NCI-H460 (cell line): ENCODE measurements at regions not wholly inside any gene's neighbourhood (a gene's known extent, or its start where the extent isn't known, plus 50 kb on each side); places are given as distances from the start of the nearest gene placed in this dataset.

Experiments
- DNase-seq: peaks from one replicate; pipeline ENCODE4 v3.0.0-alpha.2; 2016; ENCODE audit warnings: low read depth; ENCODE audit errors: extremely low read depth

DNA sequence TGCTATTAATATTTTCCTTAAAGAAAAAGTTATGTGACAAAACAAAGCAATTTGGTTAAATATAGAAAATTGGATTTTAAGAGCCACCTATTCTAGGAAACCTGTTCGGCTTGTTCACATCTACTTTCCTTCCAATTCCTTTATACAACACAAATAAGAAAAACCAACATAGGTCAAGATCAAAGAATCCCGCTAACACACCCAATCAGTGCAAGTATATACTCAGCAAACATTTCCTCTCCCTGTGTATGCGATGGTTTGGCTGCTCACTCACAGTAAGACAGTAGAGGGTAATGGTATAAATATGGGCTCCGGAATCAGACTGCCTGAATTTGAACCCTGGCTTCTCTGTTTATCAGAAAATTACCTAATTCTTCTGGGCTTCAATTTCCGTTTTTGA, 757.5 kb upstream of the ZNF608 start:
- DNase-seq: no peak

DNA sequence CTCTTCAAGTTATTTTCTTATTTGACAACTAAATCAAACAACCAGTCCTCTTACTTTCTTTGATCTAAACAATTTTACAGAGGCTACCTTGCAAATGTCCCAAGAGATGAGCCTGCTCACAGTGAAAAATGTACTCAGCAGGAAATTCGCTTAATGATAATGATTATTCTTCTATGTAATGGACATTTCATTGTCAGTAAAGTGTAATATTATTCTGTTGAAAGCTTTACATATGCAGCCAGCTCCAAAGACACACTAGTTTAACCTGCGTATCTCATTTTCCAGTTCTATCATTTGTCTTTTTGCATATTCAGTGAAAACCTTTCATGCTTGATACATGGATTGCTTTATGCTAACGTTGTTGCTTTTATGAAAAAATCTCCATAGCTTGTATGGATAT, 758.7 kb upstream of the ZNF608 start:
- no peak for DNase-seq

DNA sequence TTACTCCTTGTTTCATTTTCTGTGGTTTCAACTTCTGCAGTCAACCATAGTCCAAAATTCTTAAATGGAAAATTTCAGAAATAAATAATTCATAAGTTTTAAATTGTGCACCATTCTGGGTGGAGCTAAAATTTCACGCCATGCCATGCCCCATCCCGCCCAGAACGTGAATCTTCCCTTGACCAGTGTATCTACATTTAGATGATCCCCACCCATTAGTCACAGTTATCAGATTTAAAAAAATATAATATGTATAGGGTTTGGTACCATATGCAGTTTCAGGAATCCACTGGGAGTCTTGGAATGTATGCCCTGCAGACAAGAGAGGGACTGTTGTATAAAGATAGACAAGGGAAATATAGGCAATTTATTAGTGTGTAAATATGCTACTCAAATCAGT, 759.7 kb upstream of the ZNF608 start:
- DNase-seq: no peak

DNA sequence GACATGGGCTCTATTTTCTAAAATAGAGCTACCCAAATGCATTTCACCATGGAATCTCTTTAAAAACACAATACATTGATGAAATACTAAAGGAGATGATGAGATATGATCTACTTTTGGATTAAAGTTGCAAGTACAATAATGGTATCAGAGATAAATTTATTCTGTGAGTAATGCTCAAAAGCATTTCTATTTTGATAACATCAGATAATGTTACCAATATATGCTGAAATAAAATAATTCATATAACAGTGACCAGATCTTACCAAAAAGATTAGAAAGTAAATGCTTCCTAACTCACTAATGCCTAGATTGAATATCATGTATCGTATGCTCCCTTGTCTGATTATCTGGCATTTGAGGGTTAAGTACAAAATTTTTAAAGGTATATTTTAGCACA, 761.8 kb upstream of the ZNF608 start:
- DNase-seq: no peak

DNA sequence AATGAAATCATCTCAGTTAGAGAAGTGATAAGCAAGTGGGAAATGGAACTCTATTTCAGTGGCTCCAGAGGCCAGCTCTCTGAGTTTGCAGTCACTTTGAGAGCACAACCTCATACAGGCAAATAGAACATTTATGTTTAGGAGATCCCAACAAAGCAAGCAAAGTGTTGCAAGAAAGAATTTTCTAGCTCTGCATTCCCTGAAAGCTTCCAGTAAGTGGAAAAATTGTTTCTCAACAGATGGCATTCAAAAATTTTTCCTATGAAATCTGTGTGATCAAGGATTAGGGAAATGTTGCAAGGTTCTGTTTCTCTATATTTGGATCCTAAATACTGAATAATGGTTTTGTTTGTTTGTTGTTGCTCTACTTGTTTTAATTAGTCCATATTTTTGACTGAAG, 764.2 kb upstream of the ZNF608 start:
- DNase-seq: no peak

DNA sequence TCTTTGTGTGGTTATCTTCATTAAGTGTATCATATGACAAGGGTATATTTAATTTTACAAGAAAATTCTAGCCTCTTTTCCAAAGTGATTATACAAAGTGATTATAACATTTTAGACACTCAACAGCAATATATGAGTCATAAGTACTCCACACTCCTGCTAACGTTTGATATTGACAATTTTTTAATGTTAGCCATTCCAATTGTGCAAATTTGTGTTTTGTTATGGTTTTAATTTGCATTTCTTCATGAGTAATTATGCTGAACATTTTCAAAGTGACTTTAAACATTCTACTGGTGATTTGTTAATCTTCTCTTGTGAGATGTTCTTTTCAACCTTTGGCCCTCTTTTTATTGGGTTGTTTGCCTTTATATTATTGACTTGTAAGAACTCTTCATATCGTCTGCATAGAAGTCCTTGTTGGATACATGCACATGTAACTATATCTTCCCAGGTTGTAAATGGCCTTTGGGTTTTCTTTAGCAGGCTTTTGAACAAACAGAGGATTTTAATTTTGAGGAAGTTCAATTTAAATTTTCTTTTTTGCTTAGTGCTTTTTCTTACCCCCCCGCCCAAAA, 771.6 kb upstream of the ZNF608 start:
- no peak for DNase-seq

DNA sequence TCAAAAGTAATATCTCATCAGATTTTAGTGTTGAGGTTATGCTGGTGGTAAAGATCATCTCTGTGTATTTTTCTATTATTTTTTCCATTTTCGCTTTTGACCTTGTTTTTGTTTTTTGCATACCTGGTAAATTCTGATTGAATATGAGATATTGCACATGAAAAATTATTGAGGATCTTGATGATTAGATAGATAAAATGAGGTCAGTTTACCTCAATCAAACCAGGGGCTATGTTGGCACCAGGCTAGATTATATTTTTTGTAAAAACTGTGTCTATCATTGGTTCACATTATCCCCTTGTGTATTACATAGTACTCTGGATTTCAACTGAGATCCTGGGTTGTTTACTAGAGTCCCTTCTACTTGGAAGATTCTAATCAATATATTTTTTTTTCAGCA, 774.9 kb upstream of the ZNF608 start:
- DNase-seq: no peak

DNA sequence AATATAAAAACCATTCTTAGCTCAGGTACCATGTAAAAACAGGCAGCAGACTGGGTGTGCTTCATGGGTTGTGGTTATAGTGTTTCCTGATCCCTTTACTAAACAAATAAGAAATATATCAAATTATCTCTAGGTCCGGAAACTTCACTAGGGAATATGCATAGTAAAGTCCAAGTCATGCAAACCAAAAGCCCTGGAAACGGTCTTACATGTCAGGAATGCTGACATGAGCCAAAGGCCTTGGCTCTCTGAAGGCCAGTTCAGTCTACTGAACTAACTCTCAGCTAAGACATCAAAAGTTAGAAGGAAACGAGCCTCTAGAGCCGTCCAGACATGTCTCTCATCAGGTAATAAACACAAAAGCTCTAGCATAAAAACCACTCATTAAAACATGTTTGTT, 778.9 kb upstream of the ZNF608 start:
- DNase-seq: no peak

DNA sequence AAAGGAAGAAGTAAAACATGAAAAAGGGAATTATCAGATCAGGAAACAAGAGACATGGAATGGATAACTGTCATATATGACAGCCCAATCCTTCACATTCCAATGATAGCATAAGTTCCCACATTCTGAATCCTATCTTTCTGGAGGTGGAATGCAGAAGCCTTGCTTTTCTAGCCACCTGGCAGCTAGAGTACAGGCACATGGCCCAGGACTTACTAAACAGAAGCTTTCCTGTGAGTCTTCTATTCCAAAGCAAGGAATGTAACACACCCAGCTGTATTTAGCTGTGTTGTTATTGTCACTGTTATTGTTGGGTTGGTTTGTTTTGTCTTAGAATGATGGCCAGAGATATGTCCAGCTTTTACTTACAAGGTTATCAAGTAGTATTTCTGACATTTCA, 780.5 kb upstream of the ZNF608 start:
- DNase-seq: no peak

DNA sequence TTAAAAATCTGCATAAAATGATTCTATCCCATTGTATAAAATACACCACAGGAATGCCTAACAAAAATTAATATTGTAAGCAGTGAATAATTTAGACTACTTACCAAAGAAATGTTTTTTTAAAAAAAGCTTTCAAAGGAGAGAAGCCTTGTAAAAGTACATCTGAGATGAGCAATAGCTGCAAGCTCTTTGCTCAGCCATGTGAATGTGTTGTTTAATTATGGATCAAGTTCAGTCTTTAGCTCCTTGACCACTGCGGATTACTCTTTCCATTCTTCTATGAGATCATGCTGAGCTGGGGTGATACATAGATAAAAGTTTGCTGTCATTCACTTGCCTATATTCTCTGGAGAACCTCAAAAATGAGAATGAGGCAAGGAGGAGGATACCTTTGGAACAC, 782.4 kb upstream of the ZNF608 start:
- no peak for DNase-seq

DNA sequence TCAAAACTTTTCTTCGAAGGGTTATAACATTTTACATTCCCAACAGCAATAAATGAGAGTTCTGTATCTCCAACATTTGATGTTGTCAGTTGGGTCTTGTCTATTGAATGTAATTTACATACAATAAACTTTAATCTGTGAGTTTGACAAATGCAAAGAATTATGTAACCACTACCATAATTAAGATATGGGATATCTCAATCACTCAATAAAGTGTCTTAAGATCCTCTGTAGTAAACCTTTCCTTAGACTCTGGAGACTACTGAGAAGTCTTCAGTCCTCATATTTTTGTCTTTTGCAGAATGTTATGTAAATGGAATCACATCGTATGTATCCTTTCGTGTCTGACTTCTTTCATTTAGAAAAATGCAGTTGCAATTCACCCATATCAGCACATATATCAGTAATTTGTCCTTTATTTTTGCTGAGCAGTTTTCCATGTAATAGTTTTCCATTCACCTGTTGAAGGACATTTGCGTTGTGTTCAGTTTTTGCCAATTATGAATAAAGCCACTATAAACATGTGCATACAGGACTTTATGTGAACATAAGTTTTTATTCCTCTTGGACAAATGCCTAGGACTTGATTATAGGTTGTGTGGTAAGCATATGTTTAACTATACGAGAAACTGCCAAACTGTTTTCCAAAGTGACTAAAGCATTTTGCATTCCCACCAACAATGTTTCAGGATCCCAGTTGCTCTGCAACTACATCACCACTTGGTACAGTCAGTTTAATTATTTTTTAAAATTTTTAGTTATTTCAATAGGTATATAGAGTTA, 784.6 kb upstream of the ZNF608 start:
- no peak for DNase-seq

DNA sequence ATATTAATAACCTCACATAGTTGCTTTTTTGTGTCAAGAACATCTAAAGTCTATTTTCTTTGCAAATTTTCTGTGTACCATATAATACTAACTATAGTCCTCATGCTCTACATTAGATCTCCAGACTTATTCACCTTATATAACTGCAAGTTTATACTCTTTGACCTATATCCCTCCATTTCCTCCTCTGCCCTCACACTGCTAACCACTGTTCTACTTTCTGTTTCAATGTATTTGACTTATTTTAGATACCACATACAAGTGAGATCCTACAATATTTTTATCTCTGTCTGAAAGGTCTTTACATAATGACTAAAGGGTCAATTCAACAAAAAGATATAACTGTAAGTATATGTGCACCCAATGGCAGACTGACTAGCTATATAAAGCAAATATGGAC, 789.7 kb upstream of the ZNF608 start:
- no peak for DNase-seq

DNA sequence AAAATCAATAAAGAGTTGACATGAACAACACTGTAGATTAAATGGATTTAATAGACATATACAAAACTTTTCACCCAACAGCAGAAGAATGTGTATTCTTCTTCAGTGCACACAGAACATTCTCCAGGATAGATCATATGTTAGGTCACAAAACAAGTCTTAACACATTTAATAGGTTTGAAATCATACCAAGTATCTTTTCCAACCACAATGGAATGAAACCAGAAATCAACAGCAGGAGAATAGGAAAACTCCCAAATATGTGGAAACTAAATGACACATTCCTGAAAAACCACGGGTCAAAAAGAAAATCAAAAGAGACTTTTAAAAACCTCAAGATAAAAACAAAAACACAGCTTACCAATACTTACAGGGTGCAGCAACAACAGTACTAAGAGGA, 790.1 kb upstream of the ZNF608 start:
- DNase-seq: no peak

DNA sequence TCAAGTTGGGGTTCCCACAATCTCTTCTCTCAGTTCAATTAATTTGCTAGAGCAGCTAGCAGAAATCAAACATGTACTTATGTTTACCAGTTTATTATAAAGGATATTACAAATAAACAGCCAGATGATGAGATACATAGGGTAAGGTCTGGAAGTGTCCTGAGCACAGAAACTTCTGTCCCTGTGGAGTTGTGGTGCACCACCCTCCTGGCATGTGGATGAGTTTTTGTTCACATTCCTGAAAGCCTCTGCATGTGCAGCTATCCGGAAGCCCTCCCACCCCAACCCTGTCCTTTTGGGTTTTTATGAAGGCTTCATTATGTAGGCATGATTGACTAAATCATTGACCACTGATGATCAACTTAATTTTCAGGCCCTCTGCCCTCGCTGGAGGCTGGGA, 791.2 kb upstream of the ZNF608 start:
- DNase-seq: no peak

DNA sequence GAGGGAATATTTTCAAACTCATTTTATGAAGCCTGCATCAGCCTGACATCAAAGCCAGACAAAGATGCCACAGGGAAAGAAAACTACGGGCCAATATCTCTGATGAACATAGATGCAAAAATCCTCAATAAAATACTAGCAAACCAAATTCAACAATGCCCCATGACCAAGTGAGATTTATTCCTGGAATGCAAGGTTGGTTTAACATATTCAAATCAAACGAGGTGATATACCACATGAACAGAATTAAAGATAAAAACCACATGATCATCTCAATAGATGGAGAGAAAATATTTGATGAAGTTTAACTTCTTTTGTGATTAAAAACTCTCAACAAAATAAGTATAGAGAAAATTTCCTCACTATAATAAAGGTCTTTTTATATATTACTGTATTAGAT, 792.0 kb upstream of the ZNF608 start:
- DNase-seq: no peak

DNA sequence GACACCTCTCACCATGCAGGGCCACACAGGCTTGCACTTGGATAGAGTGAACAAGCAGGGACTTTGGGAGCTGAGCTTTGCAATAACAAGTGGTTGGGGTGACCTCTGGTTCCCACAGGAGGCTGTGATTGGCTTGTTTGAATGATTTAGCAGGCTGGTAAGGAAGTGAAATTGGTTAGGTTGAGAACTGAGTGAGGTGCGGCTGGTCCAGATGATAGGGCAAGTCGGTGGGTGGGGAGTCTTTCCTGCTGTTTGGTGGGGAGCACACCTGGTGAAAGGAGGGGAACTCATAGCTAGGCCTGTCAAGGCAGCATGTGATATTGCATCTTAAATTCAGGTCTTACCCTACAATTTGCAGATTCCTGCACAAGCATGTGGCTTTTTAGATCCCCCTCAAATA, 794.6 kb upstream of the ZNF608 start:
- DNase-seq: no peak

DNA sequence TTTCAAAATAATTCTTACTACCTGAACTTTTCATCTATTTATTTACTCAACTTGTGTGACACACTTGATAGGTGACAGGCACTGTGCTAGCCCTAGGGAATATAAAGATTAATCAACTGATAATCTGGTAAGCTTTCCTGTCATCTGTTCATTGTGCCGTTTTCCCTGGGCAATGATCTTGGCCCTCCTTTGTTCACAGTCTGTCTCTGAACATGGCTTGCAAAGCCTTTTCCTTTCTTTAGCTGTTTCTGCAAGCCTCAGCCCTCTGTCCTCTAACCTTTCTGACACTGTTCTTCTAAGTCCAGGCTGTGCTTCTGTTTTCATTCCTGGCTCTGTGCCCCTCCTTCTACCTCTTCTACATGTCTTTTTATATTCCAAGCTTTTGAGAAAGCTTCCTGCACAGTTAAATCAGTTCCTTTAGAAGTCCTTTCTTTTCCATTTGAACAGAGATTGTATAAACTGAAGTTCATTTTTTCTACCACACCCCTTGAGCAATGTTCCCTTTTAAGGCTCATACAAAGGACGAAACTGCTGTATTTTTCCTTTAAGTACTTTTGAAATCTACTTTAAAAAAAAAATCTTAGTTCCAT, 803.0 kb upstream of the ZNF608 start:
- no peak for DNase-seq

DNA sequence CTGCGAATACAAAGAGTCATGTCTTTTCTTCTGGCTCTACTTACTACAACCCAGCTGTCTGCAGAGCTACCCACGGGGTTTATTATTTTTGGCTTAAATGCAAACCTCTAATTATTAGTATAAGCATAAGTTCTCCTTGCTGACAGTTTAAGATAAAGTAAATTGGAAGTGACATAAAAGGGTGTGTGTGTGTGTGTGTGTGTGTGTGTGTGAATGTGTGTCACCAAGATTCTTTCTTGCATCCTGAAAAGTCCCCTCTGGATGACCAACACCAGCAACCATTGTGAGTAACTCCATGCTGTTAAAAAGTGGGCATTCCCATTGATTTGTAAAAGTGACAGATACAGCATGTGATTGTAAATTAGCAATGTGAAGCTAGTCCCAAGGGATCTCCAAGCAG, 803.8 kb upstream of the ZNF608 start:
- no peak for DNase-seq

DNA sequence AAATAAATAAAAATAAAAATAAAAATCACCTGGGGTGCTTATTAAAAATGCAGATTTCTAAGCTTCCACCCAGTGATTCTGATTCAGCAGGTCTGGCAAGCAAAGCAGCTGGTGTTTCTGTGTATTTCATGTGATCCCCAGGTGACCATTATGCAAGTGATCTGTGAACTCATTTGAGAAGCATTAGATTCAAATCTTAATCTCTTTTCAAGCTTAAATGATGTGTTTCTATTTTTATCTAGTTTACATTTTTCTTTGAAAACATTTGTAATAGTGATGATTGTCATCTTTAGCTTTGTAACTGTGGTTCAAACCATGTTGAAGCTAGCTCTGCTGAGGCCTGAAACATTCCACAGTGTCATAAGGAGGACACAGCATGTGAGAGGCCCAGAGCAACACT, 804.8 kb upstream of the ZNF608 start:
- no peak for DNase-seq

DNA sequence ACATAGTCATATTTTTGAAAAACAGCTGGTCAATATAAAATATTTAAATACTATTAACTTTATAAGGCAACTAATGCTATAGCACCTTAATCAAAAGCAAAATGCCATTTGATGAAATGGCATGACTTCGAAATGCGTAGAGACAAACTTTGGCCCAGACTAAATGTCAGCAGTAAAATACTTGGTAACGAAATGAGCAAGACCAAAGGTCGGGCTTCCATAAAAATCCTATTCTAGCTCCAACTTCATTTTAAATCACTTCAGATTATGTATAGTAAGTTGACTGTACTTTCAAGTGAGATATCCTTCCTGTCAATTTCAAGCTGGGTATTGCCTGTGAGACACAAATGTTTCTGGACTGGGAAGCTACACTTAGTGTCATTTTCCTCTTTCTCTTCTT, 805.4 kb upstream of the ZNF608 start:
- no peak for DNase-seq

DNA sequence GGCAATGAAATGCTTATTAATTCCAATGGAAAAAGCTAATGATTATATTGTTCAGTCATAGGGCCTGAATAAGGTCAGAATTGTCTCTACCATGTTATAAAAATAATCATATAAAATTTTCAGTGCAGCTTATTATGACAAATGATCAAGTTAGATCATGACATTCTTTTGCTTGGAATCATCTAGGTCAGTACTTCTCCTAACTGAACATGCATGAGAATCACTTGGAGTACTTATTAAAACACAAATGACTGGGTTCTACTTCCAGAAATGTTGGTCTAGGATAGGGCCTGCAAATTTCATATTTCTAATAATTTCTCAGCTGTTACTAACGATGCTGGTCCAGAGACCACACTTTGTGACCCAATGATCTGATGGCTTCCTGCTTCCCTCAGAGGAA, 806.0 kb upstream of the ZNF608 start:
- no peak for DNase-seq

DNA sequence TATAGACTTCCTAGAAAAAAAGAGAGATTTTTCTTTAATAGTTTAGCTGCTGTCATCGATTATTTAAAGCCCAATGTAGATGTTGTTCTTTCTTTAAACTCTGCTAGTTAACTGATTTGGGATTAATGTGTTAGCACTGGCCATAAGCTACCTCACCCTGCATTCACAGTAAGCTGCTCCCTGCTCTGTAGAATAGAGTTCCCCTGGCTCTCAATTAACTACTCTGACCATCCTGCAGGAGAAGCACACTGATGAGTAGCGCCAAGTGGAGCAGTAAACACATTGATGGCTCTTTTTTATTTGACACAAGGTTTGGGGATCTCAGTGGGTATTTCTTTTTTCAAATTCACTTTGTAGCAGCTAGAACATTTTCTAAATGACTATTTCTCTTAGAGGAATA, 807.9 kb upstream of the ZNF608 start:
- DNase-seq: no peak

DNA sequence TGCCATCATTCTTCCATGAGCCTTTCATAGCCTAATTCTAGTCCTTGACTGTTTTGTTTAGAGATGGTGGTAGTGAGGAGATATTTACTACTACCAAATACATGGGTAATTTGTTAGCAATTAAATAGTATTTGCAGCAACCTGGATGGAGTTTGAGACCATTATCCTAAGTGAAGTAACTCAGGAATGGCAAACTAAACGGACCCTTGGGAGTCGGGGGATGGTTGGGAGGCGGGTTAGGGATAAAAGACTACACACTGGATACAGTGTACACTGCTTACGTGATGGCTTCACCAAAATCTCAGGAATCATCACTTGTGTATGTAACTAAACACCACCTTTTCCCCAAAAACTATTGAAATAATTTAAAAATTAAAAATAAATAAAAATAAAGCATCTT, 809.2 kb upstream of the ZNF608 start:
- no peak for DNase-seq
